Ishikawa (cell line): ENCODE measurements at regions not wholly inside any gene's neighbourhood (a gene's known extent, or its start where the extent isn't known, plus 50 kb on each side); places are given as distances from the start of the nearest gene placed in this dataset.

ENCODE experiments used
- CEBPB ChIP-seq: IDR thresholded peaks from 2 replicates; pipeline ENCODE4 v1.6.1; 2012
- CREB1 ChIP-seq: IDR thresholded peaks from 2 replicates; pipeline ENCODE4 v1.6.1; 2012; ENCODE audit warnings: low read depth
- EGR1 ChIP-seq: IDR thresholded peaks from 2 replicates; pipeline ENCODE4 v1.6.1; 2012
- EP300 ChIP-seq: IDR thresholded peaks from 2 replicates; pipeline ENCODE4 v1.6.1; 2012; ENCODE audit warnings: borderline replicate concordance
- FOXM1 ChIP-seq: IDR thresholded peaks from 2 replicates; pipeline ENCODE4 v1.6.1; 2012; ENCODE audit warnings: low read depth, borderline replicate concordance
- NFIC ChIP-seq: IDR thresholded peaks from 2 replicates; pipeline ENCODE4 v1.6.1; 2012
- RAD21 ChIP-seq: IDR thresholded peaks from 2 replicates; pipeline ENCODE4 v1.6.1; 2012; ENCODE audit warnings: low read depth
- TAF1 ChIP-seq: IDR thresholded peaks from 2 replicates; pipeline ENCODE4 v1.6.1; 2012; ENCODE audit warnings: low read depth, mild to moderate bottlenecking
- TCF12 ChIP-seq: IDR thresholded peaks from 2 replicates; pipeline ENCODE4 v1.6.1; 2012; ENCODE audit warnings: low read depth
- TEAD4 ChIP-seq: IDR thresholded peaks from 2 replicates; pipeline ENCODE4 v1.6.1; 2012
- YY1 ChIP-seq: IDR thresholded peaks from 2 replicates; pipeline ENCODE4 v1.6.1; 2012; ENCODE audit warnings: low read depth
- ZBTB7A ChIP-seq: IDR thresholded peaks from 2 replicates; pipeline ENCODE4 v1.6.1; 2012; ENCODE audit warnings: low read depth
- TF ChIP-seq, protein P1 (sequence below): IDR thresholded peaks from 2 replicates; pipeline ENCODE4 v1.6.1; 2012
- TF ChIP-seq, protein P2 (sequence below): IDR thresholded peaks from 2 replicates; pipeline ENCODE4 v1.6.1; 2012; ENCODE audit warnings: low read depth, mild to moderate bottlenecking
- TF ChIP-seq, protein P3 (sequence below): IDR thresholded peaks from 2 replicates; pipeline ENCODE4 v1.6.1; 2012

DNA sequence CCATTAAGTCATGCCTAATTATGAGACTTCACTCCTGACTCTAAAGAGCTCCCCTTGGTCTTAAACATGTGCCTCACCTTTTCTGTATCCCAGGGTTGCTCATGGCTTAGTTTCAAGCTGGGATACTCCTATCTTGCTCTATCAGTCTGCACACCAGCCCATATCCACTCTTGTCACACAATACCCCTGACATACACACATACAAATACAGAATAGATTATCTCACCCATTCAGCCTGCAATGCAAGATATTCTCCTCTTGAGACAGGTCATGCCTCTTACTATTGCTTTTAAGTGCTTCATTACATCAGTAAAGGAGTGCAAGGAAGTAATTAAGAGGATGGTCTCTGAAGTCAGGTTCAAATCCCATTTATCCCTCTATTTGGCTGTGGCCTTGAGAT is 587.3 kb downstream of the IGSF11 start:
- TF ChIP-seq CEBPB (no peak), ZBTB7A (no peak), CREB1 (no peak), EGR1 (no peak), NFIC (no peak), TEAD4 (no peak), RAD21 (no peak), TCF12 (no peak), EP300 (no peak), FOXM1 (no peak), YY1 (no peak), TAF1 (no peak)
- TF ChIP-seq, protein P1, sequence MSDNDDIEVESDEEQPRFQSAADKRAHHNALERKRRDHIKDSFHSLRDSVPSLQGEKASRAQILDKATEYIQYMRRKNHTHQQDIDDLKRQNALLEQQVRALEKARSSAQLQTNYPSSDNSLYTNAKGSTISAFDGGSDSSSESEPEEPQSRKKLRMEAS = no peak
- TF ChIP-seq, protein P2, sequence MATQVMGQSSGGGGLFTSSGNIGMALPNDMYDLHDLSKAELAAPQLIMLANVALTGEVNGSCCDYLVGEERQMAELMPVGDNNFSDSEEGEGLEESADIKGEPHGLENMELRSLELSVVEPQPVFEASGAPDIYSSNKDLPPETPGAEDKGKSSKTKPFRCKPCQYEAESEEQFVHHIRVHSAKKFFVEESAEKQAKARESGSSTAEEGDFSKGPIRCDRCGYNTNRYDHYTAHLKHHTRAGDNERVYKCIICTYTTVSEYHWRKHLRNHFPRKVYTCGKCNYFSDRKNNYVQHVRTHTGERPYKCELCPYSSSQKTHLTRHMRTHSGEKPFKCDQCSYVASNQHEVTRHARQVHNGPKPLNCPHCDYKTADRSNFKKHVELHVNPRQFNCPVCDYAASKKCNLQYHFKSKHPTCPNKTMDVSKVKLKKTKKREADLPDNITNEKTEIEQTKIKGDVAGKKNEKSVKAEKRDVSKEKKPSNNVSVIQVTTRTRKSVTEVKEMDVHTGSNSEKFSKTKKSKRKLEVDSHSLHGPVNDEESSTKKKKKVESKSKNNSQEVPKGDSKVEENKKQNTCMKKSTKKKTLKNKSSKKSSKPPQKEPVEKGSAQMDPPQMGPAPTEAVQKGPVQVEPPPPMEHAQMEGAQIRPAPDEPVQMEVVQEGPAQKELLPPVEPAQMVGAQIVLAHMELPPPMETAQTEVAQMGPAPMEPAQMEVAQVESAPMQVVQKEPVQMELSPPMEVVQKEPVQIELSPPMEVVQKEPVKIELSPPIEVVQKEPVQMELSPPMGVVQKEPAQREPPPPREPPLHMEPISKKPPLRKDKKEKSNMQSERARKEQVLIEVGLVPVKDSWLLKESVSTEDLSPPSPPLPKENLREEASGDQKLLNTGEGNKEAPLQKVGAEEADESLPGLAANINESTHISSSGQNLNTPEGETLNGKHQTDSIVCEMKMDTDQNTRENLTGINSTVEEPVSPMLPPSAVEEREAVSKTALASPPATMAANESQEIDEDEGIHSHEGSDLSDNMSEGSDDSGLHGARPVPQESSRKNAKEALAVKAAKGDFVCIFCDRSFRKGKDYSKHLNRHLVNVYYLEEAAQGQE = no peak
- TF ChIP-seq, protein P3, sequence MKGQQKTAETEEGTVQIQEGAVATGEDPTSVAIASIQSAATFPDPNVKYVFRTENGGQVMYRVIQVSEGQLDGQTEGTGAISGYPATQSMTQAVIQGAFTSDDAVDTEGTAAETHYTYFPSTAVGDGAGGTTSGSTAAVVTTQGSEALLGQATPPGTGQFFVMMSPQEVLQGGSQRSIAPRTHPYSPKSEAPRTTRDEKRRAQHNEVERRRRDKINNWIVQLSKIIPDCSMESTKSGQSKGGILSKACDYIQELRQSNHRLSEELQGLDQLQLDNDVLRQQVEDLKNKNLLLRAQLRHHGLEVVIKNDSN = no peak

DNA sequence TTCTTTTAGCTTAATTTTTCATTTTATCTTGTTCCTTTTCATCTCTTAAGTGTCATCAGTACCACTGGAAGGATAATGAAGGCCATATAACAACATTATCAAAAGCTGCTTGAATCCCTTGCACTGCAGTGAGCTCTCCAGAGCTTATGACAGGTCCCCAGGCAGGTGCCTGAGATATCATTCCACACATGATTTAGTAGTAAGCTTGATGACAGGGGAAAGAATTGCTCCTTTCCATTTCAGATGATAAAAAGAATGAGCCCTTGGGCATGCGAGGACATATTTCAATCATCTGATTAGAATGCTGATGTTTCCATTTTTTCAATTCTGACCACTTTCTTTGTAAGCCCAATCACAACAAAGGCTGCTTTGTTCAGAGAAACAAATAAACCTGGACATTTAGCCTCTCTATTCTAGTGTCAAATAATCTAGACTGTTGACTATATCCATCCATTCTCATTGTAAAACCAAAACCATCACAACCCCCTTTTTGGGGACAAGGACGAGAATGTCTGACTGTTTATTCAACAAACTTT is 567.8 kb downstream of the IGSF11 start:
- TF ChIP-seq TEAD4 (no peak), EGR1 (no peak), YY1 (no peak), CEBPB (no peak), NFIC (no peak), TCF12 (no peak), FOXM1 (no peak), EP300 (no peak)
- TF ChIP-seq, protein P2 = no peak
- TF ChIP-seq, protein P3 = no peak

GRCh38 chr3:118468801-118469200 is 565.8 kb downstream of the IGSF11 start:
- TF ChIP-seq TCF12 = no peak
- TF ChIP-seq TAF1 = no peak
- TF ChIP-seq NFIC = no peak
- no peak for TF ChIP-seq YY1

- TF ChIP-seq EGR1 (no peak), YY1 (no peak), TCF12 (no peak), TAF1 (no peak), EP300 (no peak), RAD21 (no peak), TEAD4 (no peak), CEBPB (no peak), FOXM1 (no peak), CREB1 (no peak), NFIC (no peak)
- TF ChIP-seq, protein P3 = no peak
- TF ChIP-seq, protein P2 = no peak
Measured at GRCh38 chr3:118472586-118472985, 562.1 kb downstream of the IGSF11 start.

DNA sequence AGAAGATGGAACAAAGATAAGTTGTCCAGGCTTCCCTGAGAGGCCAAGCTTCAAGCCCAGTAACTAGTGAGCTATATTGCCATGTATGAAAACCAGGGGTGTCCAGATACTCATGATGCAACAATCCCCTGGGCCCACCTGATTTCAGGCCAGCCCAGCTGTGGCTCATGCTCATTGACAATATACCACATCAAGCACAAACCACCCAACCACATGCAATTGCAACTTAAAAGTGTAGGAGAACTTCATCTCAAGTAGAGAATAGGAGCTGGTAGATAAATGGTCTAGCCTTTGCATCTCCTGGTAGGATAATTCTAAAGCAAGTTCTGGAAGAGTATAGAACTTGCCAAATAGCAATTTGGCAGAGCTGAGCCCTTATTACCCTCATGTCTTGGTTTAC is 561.3 kb downstream of the IGSF11 start:
- TF ChIP-seq CREB1 (no peak), FOXM1 (no peak), TAF1 (no peak), EGR1 (no peak)
